DND-41 (cell line): ENCODE measurements at regions not wholly inside any gene's neighbourhood (a gene's known extent, or its start where the extent isn't known, plus 50 kb on each side); places are given as distances from the start of the nearest gene placed in this dataset.

Experiments used
- ATAC-seq: fragments of 200-7000 bp; cut with Tn5 transposase; 3 replicates; pipeline ENCODE4 v1.9.1; 2021; ENCODE audit warnings: low read depth; ENCODE audit not compliant: insufficient read depth
- DNase-seq: peaks from one replicate; pipeline ENCODE4 v3.0.0-alpha.2; 2020
- H2AFZ ChIP-seq: 2 replicates; pipeline ENCODE4 v1.6.0; 2012; ENCODE audit warnings: low read depth, low read length
- H3K27ac ChIP-seq: 2 replicates; pipeline ENCODE4 v1.5.1; 2012; ENCODE audit warnings: low read length, inconsistent platforms
- H3K27me3 ChIP-seq: fragments of 200-600 bp; sonication (generic); 2 replicates; pipeline ENCODE4 v1.6.0; 2012; ENCODE audit warnings: low read length, mild to moderate bottlenecking, inconsistent platforms; ENCODE audit not compliant: insufficient read depth, poor library complexity
- H3K36me3 ChIP-seq: 2 replicates; pipeline ENCODE4 v1.5.1; 2012; ENCODE audit warnings: low read length, inconsistent platforms; ENCODE audit not compliant: insufficient read depth
- H3K4me1 ChIP-seq: 2 replicates; pipeline ENCODE4 v1.5.1; 2012; ENCODE audit warnings: mild to moderate bottlenecking, low read length; ENCODE audit not compliant: insufficient read depth
- H3K4me2 ChIP-seq: 2 replicates; pipeline ENCODE4 v1.6.0; 2012; ENCODE audit warnings: mild to moderate bottlenecking, moderate library complexity, low read length, inconsistent platforms; ENCODE audit not compliant: insufficient read depth
- H3K4me3 ChIP-seq, 2 experiments: fragments of 200-600 bp in 1 of 2; shearing (Covaris generic) in 1 of 2; 2 replicates each; pipeline ENCODE4 v1.5.1; 2012 to 2016; ENCODE audit warnings: inconsistent platforms in 2 of 2, low read length in 2 of 2, mild to moderate bottlenecking in 2 of 2, low read depth in 1 of 2, moderate library complexity in 1 of 2
- H3K79me2 ChIP-seq: 2 replicates; pipeline ENCODE4 v1.6.0; 2012; ENCODE audit warnings: low read length, inconsistent platforms; ENCODE audit not compliant: insufficient read depth
- H3K9ac ChIP-seq: 2 replicates; pipeline ENCODE4 v1.6.0; 2012; ENCODE audit warnings: low read depth, mild to moderate bottlenecking, inconsistent platforms, low read length, moderate library complexity
- H3K9me3 ChIP-seq: 2 replicates; pipeline ENCODE4 v1.5.1; 2012; ENCODE audit warnings: low read length, moderate library complexity, mild to moderate bottlenecking, inconsistent platforms; ENCODE audit not compliant: insufficient read depth, severe bottlenecking
- H4K20me1 ChIP-seq: 2 replicates; pipeline ENCODE4 v1.6.0; 2012; ENCODE audit warnings: low read length; ENCODE audit not compliant: insufficient read depth
- CTCF ChIP-seq: IDR thresholded peaks from 2 replicates; pipeline ENCODE4 v1.5.1; 2012; ENCODE audit warnings: borderline replicate concordance, low read length, moderate library complexity, mild to moderate bottlenecking; ENCODE audit not compliant: poor library complexity, severe bottlenecking; ENCODE audit errors: extremely low read depth
- EZH2 ChIP-seq: IDR thresholded peaks from 3 replicates; pipeline ENCODE4 v1.6.1; 2012; ENCODE audit warnings: borderline replicate concordance, low read depth, mild to moderate bottlenecking, moderate library complexity, low read length, inconsistent platforms; ENCODE audit not compliant: severe bottlenecking

- H4K20me1 ChIP-seq = no peaks in the 10 kb centered on the region
- no peak overlapping the region for H3K4me2 ChIP-seq
- H2AFZ ChIP-seq = no peak overlapping the region
- no peaks in the 10 kb centered on the region for H3K79me2 ChIP-seq
- no peaks in the 10 kb centered on the region for H3K27me3 ChIP-seq
- H3K9me3 ChIP-seq = peaks cover 2% of the 10 kb centered on the region
- DNase-seq (no peak), ATAC-seq (no peak)
- H3K36me3 ChIP-seq = no peaks in the 10 kb centered on the region
- no peak overlapping the region for H3K4me3 ChIP-seq
- H3K27ac ChIP-seq = no peak overlapping the region
- no peaks in the 10 kb centered on the region for H3K4me1 ChIP-seq
- TF ChIP-seq EZH2 (no peak), CTCF (no peak)
- no peak overlapping the region for H3K9ac ChIP-seq
Observed at GRCh38 chr4:67019686-67020437, 525.4 kb downstream of the CENPC start.

- no peaks in the 10 kb centered on the region for H3K79me2 ChIP-seq
- no peak for TF ChIP-seq EZH2
- DNase-seq = no peak
- H3K9ac ChIP-seq = no peak overlapping the region
- H3K9me3 ChIP-seq = peaks cover 2% of the 10 kb centered on the region
- H3K4me3 ChIP-seq = no peak overlapping the region
- H3K4me2 ChIP-seq = no peak overlapping the region
- H3K4me1 ChIP-seq = no peaks in the 10 kb centered on the region
- H2AFZ ChIP-seq = no peak overlapping the region
- no peak overlapping the region for H3K27ac ChIP-seq
- H4K20me1 ChIP-seq = no peaks in the 10 kb centered on the region
- ATAC-seq = no peak
- no peaks in the 10 kb centered on the region for H3K36me3 ChIP-seq
- H3K27me3 ChIP-seq = no peaks in the 10 kb centered on the region
Observed at GRCh38 chr4:67014592-67014991, 530.7 kb downstream of the CENPC start.

GRCh38 chr4:67006791-67007190 lies 538.5 kb downstream of the CENPC start:
- H4K20me1 ChIP-seq = no peaks in the 10 kb centered on the region
- ATAC-seq (no peak), DNase-seq (no peak)
- no peak overlapping the region for H2AFZ ChIP-seq
- no peaks in the 10 kb centered on the region for H3K9me3 ChIP-seq
- H3K4me1 ChIP-seq = no peaks in the 10 kb centered on the region
- H3K79me2 ChIP-seq = no peaks in the 10 kb centered on the region
- no peaks in the 10 kb centered on the region for H3K27me3 ChIP-seq
- no peaks in the 10 kb centered on the region for H3K36me3 ChIP-seq
- no peak overlapping the region for H3K27ac ChIP-seq
- no peak for TF ChIP-seq CTCF
- TF ChIP-seq EZH2 = no peak
- no peak overlapping the region for H3K4me2 ChIP-seq
- no peak overlapping the region for H3K4me3 ChIP-seq
- H3K9ac ChIP-seq = no peak overlapping the region

- Histone ChIP-seq H3K4me2 (no peak overlapping the region), H3K9me3 (no peaks in the 10 kb centered on the region), H2AFZ (no peak overlapping the region), H3K36me3 (no peaks in the 10 kb centered on the region), H3K79me2 (no peaks in the 10 kb centered on the region), H3K4me1 (no peaks in the 10 kb centered on the region), H3K27me3 (no peaks in the 10 kb centered on the region), H3K4me3 (no peak overlapping the region), H3K27ac (no peak overlapping the region), H3K9ac (no peak overlapping the region), H4K20me1 (no peaks in the 10 kb centered on the region)
- TF ChIP-seq EZH2 (no peak), CTCF (no peak)
- ATAC-seq (0 out of 3 replicates have a peak, but pooled peaks have one; percentile 37), DNase-seq (no peak)
Observed at GRCh38 chr4:66991521-66991920, 553.8 kb downstream of the CENPC start.
